ENCODE measurements at regions not wholly inside any gene's neighbourhood (a gene's known extent, or its start where the extent isn't known, plus 50 kb on each side); places are given as distances from the start of the nearest gene placed in this dataset.

GRCh38 chr5:93297116-93297515, 283.9 kb downstream of the NR2F1-AS1 start:
- TF ChIP-seq ZNF462 (CRISPR knock-in tag; IDR thresholded peaks at IDR 0.05) (no peak), EZH2phosphoT487 (IDR thresholded peaks at IDR 0.05; ENCODE audit: unreplicated experiment) (no peak)
- no peaks in the 10 kb centered on the region for H3K9me3 Mint-ChIP-seq
- Histone ChIP-seq H3F3A (replicated peaks; ENCODE audit: low read depth) (no peaks in the 10 kb centered on the region), H2AFZ (no peak overlapping the region), H3K9me2 (ENCODE audit: insufficient read depth) (no peaks in the 10 kb centered on the region), H3K27ac (ENCODE audit: low read depth) (no peak overlapping the region), H3K27me3 (ENCODE audit: insufficient read depth) (no peaks in the 10 kb centered on the region), H4K20me1 (replicated peaks; ENCODE audit: insufficient read depth) (no peaks in the 10 kb centered on the region), H3K79me2 (replicated peaks; ENCODE audit: insufficient read depth) (no peaks in the 10 kb centered on the region), H3K4me1 (ENCODE audit: insufficient read depth) (peaks cover 26% of the 10 kb centered on the region), H3K4me3 (no peak overlapping the region), H3K4me2 (no peak overlapping the region), H3K36me3 (ENCODE audit: insufficient read depth) (no peaks in the 10 kb centered on the region)
- H3K27ac Mint-ChIP-seq = no peak overlapping the region
- no peaks in the 10 kb centered on the region for H3K36me3 Mint-ChIP-seq (ENCODE audit: low read depth)
- ATAC-seq (no peak), DNase-seq (ENCODE audit: low spot score) (no peak)
- peaks cover 9% of the 10 kb centered on the region for H3K27me3 Mint-ChIP-seq (ENCODE audit: insufficient read depth, low read depth, poor library complexity)
- H3K4me3 Mint-ChIP-seq = no peak overlapping the region
- peaks cover 22% of the 10 kb centered on the region for H3K4me1 Mint-ChIP-seq

GRCh38 chr5:93296338-93296737, 284.7 kb downstream of the NR2F1-AS1 start:
- H3K27ac ChIP-seq (ENCODE audit: low read depth) = no peak overlapping the region
- H3K36me3 ChIP-seq (ENCODE audit: insufficient read depth) = no peaks in the 10 kb centered on the region
- Mint-ChIP-seq H3K4me3 (no peak overlapping the region), H3K9me3 (no peaks in the 10 kb centered on the region), H3K27ac (no peak overlapping the region), H3K27me3 (ENCODE audit: insufficient read depth, low read depth, poor library complexity) (peaks cover 9% of the 10 kb centered on the region), H3K4me1 (peaks cover 19% of the 10 kb centered on the region), H3K36me3 (ENCODE audit: low read depth) (no peaks in the 10 kb centered on the region)
- H3K27me3 ChIP-seq (ENCODE audit: insufficient read depth) = no peaks in the 10 kb centered on the region
- no peaks in the 10 kb centered on the region for H4K20me1 ChIP-seq (replicated peaks; ENCODE audit: insufficient read depth)
- DNase-seq (ENCODE audit: low spot score) (no peak), ATAC-seq (no peak)
- H3F3A ChIP-seq (replicated peaks; ENCODE audit: low read depth) = no peaks in the 10 kb centered on the region
- H2AFZ ChIP-seq = no peak overlapping the region
- no peak overlapping the region for H3K4me2 ChIP-seq
- no peaks in the 10 kb centered on the region for H3K79me2 ChIP-seq (replicated peaks; ENCODE audit: insufficient read depth)
- H3K9me2 ChIP-seq (ENCODE audit: insufficient read depth) = no peaks in the 10 kb centered on the region
- H3K4me3 ChIP-seq = no peak overlapping the region
- H3K4me1 ChIP-seq (ENCODE audit: insufficient read depth) = peaks cover 25% of the 10 kb centered on the region
- TF ChIP-seq ZNF114 (CRISPR knock-in tag; IDR thresholded peaks at IDR 0.05) (no peak), POLR2AphosphoS5 (IDR thresholded peaks at IDR 0.05; ENCODE audit: low read depth) (no peak), ZNF462 (CRISPR knock-in tag; IDR thresholded peaks at IDR 0.05) (no peak), EZH2 (IDR thresholded peaks at IDR 0.05; ENCODE audit: low read depth, unreplicated experiment) (no peak), ZNF331 (CRISPR knock-in tag; IDR thresholded peaks at IDR 0.05; ENCODE audit: low read depth) (no peak), STAT1 (IDR thresholded peaks at IDR 0.05; ENCODE audit: unreplicated experiment) (no peak), NANOG (IDR thresholded peaks at IDR 0.05; ENCODE audit: borderline replicate concordance) (no peak)

All from GM23338 (cell line).